GM19455 (cell line): ENCODE measurements at regions not wholly inside any gene's neighbourhood (a gene's known extent, or its start where the extent isn't known, plus 50 kb on each side); places are given as distances from the start of the nearest gene placed in this dataset.

Source experiments
- ATAC-seq: cut with Tn5 transposase; IDR thresholded peaks from one replicate; pipeline ENCODE4 v1.9.1; 2021; ENCODE audit not compliant: unreplicated experiment

DNA sequence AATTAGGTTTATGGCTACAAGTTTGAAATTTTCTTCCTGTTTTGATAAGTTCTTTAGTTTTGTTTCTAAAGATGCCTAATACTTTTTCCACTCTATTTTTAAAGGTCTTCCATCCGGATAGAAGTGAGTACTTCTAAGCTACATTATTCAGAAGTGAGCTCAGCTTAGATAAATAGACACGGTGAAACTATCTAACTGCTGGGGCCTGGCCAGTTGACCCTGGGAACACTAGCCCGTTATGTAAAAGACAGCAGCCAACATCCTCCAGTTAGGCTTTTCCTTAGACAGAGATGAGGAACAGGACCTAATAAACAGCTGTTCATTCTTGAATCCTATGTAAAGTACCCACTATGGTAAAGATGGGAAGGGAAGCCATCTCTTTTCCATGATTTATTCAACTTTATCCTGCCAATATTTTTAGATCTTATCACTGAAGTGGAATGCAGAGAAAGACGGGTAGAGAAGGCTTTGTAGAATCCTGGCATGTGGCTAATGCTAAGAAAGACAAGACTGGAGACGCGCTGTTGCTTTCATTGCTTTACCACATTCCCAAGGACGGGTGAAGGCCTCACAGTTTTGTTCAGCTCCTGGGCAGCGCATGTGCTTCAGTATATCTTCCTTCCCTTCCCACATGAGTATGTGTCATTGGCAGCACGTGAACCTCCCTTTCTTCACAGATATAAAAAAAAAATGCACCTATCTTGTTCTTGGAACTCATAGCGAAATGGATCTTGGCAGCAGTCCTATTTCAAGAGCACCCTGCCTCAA, 340.0 kb upstream of the MEOX2 start:
- no peak for ATAC-seq

DNA sequence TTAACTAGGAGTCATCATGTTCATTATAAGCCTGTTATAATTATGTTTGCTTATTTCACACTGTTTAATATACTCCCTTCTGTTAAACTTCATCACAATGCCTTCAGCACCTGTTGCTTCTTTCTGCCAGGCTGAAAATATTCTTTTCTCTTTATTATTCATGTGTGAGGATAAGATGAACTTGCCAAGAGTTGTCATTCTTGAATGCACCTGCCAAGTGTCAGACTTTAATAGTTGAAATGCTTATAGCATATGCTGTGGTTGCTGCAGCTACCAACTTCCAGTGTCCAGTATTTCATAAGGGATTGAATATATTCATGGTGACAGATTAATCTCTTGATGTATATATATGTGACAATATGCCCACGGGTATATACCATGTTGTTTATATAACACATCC, 339.2 kb upstream of the MEOX2 start:
- no peak for ATAC-seq

DNA sequence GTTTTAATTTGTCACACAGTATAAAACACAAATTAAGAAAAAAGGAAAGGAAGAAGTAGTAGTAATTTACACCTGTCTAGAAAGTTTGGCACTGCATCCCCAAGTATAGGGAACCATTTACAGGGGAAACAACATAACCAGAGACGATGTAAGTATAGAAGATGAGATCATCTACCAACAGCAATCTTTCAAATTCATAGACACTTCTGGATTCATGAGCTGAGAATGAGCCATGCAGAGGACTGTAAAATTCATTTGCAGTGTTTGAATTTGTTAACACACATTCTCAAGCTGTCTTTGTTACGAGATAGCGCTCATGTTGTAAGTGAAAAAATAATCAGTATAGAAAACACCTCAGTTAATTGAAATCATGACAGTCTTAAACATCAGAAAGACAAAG, 337.0 kb upstream of the MEOX2 start:
- no peak for ATAC-seq

DNA sequence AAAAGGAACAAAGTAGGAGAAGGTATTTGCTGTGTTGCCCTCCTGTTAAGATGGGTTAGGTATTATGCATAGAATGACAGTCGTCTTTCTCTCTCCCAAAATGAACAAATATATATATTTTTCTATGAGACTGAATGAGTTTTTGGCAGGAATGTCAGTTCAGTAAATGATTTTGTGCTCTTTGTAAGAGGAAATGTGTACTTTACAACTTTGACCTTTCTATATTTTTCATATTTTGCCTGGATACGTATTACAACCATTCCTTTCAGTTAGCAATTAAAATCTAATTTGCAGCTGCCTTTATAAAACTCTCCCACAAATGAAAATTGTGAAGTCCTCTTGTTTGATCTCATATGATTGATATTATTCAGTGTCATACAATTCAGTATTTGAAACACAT, 336.6 kb upstream of the MEOX2 start:
- ATAC-seq: no peak

DNA sequence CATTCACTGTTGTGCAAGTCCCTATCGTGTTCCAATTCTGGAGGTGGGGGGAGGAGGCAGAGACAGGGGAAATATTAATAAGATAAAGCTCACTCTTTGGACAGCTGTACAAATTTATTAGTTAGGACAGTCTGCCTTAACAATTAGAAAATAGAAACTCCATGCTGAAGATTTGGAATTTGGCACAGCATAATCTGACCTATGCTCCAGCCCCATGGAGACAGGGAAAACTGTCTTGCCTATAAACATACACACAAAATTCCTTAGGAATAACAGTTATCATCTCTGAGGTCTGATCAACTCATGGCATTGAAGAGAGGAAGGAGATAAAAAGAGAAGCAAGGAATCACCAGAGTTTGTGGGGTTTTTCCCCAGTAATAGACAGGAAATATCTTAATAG, 335.4 kb upstream of the MEOX2 start:
- ATAC-seq: no peak

DNA sequence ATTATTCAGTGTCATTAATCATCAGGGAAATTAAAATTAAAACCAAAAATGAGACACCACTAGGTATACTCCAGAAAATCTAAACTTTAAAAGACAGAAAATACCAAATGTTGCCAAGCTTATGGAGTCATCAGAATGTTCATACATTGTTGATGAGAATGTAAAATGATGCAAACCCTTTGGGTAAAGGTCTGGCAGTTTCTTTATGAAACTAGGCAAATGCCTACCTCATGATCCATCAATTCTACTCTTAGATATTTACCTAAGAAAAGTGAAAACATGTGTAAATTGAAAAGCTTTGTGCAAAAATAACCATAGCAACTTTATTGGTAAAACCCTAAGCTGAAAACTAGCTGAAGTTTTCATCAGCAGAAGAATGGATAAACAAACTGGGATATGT, 329.5 kb upstream of the MEOX2 start:
- no peak for ATAC-seq

DNA sequence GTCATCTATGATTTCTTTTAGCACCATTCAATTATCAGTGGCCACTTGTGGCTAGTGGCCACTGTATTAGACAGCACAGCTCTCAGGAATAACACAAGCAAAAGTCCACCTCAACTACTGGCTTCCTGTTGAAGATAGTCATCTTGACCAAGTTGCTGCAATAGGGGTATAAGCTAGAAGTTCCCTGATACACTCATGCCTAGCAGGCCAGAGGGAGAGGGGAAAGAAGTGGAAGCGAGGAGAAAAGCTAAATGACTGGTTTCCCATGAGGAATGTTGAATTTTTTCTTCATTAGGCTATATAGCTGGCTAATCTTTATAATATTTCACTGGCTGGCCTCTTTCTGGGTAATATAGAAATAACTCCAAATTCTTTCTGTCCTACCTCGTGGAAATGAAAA, 327.5 kb upstream of the MEOX2 start:
- ATAC-seq: no peak

DNA sequence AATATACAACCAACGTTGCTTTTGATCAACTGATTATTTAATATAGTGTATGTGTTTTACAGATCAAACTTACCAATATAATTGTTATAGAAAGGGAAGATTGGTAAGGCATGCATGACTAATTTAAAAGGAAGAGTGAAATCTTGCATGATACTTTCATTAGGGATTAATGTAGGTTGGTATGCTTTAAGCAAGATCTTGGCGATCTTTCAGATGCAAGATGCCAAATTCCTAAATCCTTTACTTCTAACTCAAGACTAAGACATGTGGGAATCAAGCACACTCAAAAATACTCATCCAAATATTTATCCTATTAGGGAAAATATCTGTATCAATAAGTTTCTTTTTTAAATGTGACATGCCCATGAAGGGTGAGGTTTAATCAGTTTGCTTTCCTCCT, 321.4 kb upstream of the MEOX2 start:
- ATAC-seq: no peak

DNA sequence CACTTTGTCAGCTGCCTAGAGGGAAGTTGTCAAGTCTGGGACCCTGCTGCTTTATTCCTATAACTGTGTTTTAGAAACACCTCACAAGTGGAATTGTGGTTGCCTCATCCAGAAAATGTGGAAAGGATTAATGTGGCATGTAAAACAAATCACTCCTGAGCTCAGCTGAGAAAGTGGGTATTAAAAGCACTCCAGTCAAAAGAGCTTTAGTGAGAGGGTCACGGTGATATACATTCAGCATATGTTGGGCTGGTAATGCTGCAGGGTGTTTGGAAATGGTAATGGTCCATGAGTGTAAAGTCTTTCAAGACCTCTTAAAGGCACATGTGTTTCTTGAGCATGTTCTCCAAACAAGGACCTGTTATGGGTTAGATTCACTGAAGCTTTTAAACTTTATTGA, 318.2 kb upstream of the MEOX2 start:
- ATAC-seq: no peak

DNA sequence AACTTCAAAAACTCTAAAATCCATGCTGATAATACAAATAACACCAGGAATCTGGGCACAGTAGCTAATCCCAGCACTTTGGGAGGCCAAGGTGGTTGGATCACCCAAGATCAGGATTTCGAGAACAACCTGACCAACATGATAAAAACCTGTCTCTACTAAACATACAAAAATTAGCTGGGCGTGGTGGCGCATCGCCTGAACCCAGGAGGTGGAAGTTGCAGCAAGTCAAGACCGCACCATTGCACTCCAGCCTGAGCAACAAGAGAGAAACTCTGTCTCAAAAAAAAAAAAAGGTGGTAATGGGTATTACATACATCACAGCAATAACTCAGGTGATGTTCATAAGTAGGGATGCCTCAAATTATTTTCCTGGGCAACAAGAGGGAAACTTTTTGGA, 315.0 kb upstream of the MEOX2 start:
- no peak for ATAC-seq

DNA sequence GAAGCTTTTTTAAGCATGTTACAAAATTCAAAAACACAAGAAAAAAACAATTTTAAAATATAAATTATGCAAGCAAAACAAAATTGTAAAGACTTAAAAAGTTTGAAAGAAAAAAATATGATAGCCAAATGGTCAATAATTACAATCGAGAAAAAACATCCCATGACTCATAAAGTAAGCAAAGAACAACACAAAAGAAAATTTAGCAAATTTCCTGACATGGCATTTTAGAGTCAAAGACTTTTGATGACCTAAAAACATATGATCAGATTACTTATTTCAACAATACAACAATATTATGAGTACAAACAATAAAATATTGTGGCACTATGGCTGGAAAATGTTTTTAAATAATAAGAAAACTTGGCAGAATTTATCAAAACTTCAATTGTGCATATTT, 312.1 kb upstream of the MEOX2 start:
- ATAC-seq: no peak

DNA sequence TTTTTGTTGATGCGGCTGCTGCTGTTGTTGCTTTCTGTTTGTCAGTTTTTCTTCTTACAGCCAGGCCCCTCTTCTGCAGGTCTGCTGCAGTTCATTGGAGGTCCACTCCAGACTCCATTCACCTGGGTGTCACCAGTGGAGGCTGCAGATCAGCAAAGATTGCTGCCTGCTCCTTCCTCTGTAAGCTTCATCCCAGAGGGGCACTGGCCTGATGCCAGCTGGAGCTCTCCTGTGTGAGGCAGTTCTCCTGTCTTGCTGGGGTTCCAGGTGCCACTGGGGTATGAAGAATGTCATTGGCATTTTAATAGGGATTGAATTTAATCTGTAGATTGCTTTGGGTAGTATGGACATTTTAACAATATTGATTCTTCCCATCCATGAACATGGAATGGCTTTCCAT, 308.5 kb upstream of the MEOX2 start:
- ATAC-seq: no peak

DNA sequence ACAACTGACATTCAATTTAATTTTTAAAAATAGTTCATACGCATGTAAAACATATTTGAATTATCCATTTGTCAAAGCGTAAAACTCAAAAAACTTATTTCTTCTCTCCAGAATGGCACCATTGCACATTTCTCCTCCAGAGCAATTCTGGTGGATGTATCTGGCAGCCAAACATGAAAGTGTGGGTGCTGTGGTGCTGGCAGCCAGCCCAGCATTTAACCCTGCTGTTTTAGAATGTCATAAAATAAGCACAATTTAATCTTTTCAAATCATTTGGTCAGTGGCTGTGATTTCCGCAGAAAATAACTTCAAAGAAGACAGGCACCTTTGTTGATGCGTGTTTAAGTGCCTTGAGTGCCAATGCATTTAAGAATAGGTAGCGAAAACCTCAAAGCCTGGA, 302.7 kb upstream of the MEOX2 start:
- no peak for ATAC-seq

DNA sequence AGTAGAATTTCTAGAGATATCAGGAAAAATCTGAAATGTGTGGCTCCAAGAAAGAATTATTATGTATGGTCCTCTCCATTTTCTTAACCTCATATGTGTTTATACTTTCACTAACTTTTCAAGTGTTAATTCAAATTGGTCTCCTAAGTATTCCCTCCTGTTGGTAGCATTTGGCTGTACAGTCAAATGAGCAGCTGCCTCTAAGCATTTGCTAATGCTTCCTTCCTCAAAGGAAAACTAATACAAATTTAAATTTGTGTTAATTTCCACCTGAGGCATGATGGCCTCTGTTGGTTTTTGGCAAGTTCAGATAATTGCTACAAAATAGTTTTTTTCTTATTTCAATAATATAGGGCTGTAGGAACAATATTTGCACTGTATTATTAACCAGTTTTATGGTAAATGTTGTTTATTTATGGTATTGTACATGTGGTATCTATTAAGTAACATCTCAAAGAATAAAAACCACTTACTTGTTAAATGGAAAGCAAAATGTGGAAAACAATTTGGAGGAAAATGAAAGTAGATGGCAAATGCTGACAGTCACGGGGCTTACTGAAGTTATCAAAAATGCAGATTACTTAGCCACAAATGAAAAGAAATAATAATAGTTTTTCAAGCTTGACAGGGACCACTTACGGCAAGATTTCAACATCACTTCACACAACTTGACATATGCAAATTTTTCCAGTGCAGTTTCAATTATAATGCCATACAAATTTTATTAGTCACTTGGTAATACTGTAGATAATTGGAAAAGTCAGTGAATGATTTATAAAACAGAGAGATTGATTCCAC, 299.3 kb upstream of the MEOX2 start:
- ATAC-seq: no peak

DNA sequence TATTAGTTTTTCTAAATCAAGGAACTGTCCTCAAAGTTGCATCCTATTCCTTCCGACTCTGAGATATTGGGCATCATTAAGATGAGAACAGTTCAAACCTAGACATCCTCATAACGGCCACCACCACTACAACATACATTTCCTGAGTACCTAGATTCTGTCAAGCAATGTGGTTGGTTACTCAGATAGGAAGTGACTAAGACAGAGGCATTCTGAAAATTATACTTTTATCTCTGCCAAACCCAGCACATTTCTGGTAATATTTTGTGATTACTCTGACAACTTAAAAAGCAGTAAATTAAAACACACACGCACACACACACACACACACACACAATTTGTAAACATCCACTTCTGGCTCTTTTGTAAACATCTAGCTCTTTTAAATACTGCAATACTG, 291.2 kb upstream of the MEOX2 start:
- ATAC-seq: no peak

DNA sequence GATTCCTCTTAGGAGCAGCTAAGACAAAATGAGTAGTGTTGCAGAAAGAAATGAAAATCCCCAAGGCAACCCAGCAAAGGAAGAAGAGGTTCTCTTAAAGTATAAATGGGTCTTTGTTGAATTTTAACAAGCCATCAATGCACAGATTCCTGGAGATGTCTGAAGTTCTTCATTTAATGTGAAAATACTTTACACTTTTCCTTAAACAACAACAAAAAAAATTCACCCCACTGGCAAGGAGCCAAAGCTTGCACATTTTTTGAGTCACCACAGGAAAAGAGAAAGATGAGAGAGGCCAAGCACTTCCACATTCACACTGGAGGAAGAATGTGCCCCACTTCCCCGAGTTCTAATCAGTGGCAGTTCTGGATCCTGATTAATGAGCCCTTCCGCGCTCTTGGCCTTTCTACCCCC, 286.4 kb upstream of the MEOX2 start:
- no peak for ATAC-seq

DNA sequence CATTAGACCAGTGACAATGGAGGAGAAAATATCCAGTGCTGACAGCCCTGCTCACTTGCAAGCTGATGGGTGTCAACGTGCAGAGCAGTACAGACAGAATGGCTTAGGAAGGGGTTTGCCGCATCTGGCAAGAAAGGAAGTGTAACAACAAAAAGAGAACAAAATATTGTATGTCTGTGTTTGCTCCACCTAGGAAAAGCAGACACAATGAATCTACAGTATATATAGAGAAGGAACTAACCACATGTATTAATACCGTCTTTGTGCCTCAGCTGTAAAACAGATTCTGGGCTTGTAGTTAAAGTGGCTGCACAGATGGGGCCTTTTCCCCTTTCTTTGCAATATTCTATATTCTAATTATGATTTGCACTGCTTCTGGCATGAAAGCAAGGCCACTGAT, 281.1 kb upstream of the MEOX2 start:
- ATAC-seq: no peak

DNA sequence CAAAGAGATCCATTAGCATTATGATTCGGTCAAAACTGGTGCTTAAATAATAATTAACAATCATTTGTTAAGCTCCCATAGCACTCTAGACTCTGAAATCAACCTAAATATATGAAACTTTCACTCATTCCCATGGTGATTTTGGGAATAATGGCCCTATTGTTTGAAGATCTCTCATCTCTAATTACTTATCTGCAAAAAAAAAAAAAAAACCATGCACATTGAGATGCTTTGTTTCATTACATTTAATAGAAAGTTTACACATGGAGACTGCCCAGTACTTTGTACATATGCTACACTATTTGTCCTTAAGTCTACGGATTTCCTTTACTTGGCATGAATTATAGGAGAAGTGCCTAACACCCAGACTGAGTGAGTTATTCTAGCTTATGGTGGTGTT, 280.6 kb upstream of the MEOX2 start:
- no peak for ATAC-seq

DNA sequence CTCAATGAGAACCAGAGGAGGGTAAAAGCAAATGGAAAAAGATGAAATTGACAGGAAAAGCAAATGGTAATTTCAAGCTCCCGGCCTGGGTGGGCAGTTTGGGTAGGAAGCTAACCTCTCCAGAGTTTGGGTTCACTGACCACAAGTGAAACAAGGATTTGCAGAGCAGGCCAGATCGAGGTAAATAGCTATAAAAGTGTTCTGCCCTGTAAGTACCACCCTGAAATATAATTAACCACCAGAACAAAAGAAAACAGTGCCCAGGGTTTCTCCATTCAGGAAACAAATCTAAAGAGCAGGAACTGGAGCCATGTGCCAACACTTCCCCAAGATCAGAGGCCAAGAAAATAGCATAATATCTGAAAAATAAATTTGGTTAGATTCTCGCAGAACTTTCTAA, 276.7 kb upstream of the MEOX2 start:
- no peak for ATAC-seq

DNA sequence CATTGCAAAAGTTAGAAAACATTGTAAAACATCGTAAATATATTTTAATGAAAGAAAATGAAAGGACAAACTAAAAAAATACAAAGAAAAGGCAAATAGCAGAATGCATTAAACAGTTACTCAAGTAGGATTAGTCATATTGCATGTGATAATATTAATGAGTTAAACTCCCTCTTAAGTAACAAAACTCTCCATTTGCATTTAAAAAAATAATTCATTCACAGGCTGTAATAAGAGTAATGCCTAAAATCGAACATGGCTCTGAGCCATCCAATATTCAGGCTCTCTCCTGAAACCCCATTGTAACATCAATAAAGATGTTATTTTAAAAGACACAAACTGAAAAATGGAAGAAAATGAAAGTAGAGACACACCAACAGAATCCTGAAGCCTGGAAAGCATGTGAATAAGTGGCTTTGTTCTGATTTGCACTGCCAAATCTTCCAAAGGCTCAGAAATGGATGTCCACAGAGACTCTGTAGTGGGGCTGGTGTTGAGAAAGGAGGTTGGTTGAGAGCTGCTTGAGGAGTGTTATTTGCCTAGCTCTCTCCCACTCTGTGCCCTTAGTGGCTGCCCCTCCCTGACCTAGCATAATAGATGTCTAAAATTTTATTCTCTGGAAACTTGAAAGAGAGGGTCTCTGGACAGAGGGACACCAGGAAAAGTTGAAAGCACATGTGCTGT, 268.3 kb upstream of the MEOX2 start:
- ATAC-seq: no peak

DNA sequence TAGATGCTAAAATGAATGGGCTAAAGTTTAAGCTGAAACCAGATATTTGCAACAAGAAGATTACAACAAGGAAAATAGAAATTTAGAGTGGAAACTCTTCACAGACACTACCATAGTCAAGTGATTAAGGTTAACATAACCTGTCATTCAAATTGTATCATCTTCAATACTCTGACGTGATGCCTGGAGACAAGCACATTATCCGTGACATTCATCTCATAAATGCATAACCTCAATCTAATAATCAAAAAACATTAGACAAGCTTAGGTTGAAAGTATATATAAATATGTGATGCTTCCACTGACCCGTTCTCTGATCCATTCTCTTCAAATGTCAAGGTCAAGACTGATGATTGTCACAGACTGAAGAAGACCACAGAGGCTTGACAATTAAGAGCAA, 263.8 kb upstream of the MEOX2 start:
- ATAC-seq: no peak

DNA sequence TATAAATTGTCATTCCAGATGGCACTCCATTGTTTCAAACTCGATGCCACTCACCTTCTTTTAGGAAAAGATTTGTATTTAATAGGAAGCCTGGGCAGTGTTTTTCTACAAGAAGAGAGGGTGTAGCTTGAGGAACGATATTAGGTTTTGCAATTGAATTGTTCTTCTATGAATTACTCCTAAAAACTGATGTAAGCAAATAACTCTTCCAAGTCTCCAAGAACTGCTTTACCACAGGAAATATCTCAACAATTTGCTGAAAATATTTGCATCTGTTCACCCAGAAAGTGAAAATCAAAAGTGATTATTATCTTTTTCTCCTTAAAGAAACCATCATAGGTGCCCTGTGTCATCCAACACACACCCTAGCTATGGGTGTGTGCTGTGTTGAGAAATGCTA, 261.3 kb upstream of the MEOX2 start:
- no peak for ATAC-seq
